Testis (tissue), 2 donors: ENCODE measurements at regions not wholly inside any gene's neighbourhood (a gene's known extent, or its start where the extent isn't known, plus 50 kb on each side); places are given as distances from the start of the nearest gene placed in this dataset.

Experiments used
- CTCF ChIP-seq, 3 experiments: fragments of 450-650 bp in 2 of 3; fragments of 200-600 bp in 1 of 3; sonication (generic) in 1 of 3; IDR thresholded peaks; one replicate each; pipeline ENCODE4 v1.5.1; 2016 to 2019; ENCODE audit warnings: antibody characterized with exemption in 3 of 3, mild to moderate bottlenecking in 2 of 3, moderate library complexity in 1 of 3
- POLR2A ChIP-seq: fragments of 450-650 bp; IDR thresholded peaks from one replicate; pipeline ENCODE4 v1.6.1; 2017; ENCODE audit warnings: antibody characterized with exemption, mild to moderate bottlenecking, moderate library complexity

- no peak for TF ChIP-seq CTCF (IDR thresholded peaks at IDR 0.05)
- TF ChIP-seq POLR2A = no peak
These were observed 283.7 kb downstream of the CTTN start for GRCh38 chr11:70682056-70682455.
